ENCODE measurements at regions not wholly inside any gene's neighbourhood (a gene's known extent, or its start where the extent isn't known, plus 50 kb on each side); places are given as distances from the start of the nearest gene placed in this dataset.
A peak's percentile ranks its signal among the peaks of the same experiment; 100 is the strongest.

GRCh38 chr3:187944390-187945179 is 199.3 kb upstream of the BCL6 start:
- no peak for TF ChIP-seq ZFX (IDR thresholded peaks at IDR 0.05)
- TF ChIP-seq CTCF (conservative IDR thresholded peaks at IDR 0.05): no peak
- H3K27ac ChIP-seq: peak overlapping the region; percentile 16; the same call in 1 of the 2 replicates

- no peak overlapping the region for H3K27ac ChIP-seq
- TF ChIP-seq ZFX (IDR thresholded peaks at IDR 0.05) (no peak), CTCF (conservative IDR thresholded peaks at IDR 0.05) (no peak)
These were observed 200.1 kb upstream of the BCL6 start for GRCh38 chr3:187945374-187945773.

GRCh38 chr3:187946163-187946691 is 201.0 kb upstream of the BCL6 start:
- peak overlapping the region; percentile 72 for H3K27ac ChIP-seq
- no peak for TF ChIP-seq CTCF (conservative IDR thresholded peaks at IDR 0.05)
- no peak for TF ChIP-seq ZFX (IDR thresholded peaks at IDR 0.05)

- no peak for TF ChIP-seq CTCF (conservative IDR thresholded peaks at IDR 0.05)
- TF ChIP-seq ZFX (IDR thresholded peaks at IDR 0.05): no peak
- H3K27ac ChIP-seq: peak overlapping the region; percentile 72
These were observed 201.7 kb upstream of the BCL6 start for GRCh38 chr3:187946981-187947380.

GRCh38 chr3:187947927-187948682 is 202.8 kb upstream of the BCL6 start:
- TF ChIP-seq CTCF (conservative IDR thresholded peaks at IDR 0.05) (no peak), ZFX (IDR thresholded peaks at IDR 0.05) (no peak)
- H3K27ac ChIP-seq: peak overlapping the region; percentile 72; the same call in 1 of the 2 replicates

- peak overlapping the region; percentile 8; the same call in 1 of the 2 replicates for H3K27ac ChIP-seq
- no peak for TF ChIP-seq ZFX (IDR thresholded peaks at IDR 0.05)
- no peak for TF ChIP-seq CTCF (conservative IDR thresholded peaks at IDR 0.05)
These were observed 204.0 kb upstream of the BCL6 start for GRCh38 chr3:187949093-187949820.
